ENCODE measurements at regions not wholly inside any gene's neighbourhood (a gene's known extent, or its start where the extent isn't known, plus 50 kb on each side); places are given as distances from the start of the nearest gene placed in this dataset.

GRCh38 chr11:113531575-113532451 lies 56.6 kb upstream of the DRD2 start:
- H3K27ac Mint-ChIP-seq (ENCODE audit: unreplicated experiment): no peak overlapping the region
- no peak overlapping the region for H3K9ac ChIP-seq (ENCODE audit: low read length)
- H4K20me1 ChIP-seq (ENCODE audit: insufficient read depth, low read length): no peaks in the 10 kb centered on the region
- H3K27me3 ChIP-seq (ENCODE audit: insufficient read depth, low read length): peaks cover 2% of the 10 kb centered on the region
- DNase-seq (ENCODE audit: low read depth) (no peak), FAIRE-seq (no peak)
- no peaks in the 10 kb centered on the region for H3K4me1 ChIP-seq (ENCODE audit: insufficient read depth, low read length)
- no peaks in the 10 kb centered on the region for H3K36me3 Mint-ChIP-seq (ENCODE audit: low read depth, unreplicated experiment)
- no peaks in the 10 kb centered on the region for H3K36me3 ChIP-seq (ENCODE audit: insufficient read depth, low read length)
- H3K27me3 Mint-ChIP-seq (ENCODE audit: low read depth, unreplicated experiment): peaks cover 28% of the 10 kb centered on the region
- no peaks in the 10 kb centered on the region for H3K9me3 Mint-ChIP-seq (ENCODE audit: unreplicated experiment)
- H3K4me3 Mint-ChIP-seq (ENCODE audit: unreplicated experiment): no peak overlapping the region
- H3K4me3 ChIP-seq (ENCODE audit: insufficient read depth, low read depth, low read length): no peak overlapping the region
- no peak overlapping the region for H3K4me2 ChIP-seq (ENCODE audit: low read length)
- H3K27ac ChIP-seq (ENCODE audit: low read depth, low read length): no peak overlapping the region
- TF ChIP-seq CTCF (IDR thresholded peaks at IDR 0.05; ENCODE audit: insufficient read depth, low read depth, low read length) (no peak), EZH2 (IDR thresholded peaks at IDR 0.05; ENCODE audit: insufficient read depth, low read length) (no peak)
- no peak overlapping the region for H2AFZ ChIP-seq (ENCODE audit: low read depth, low read length)
- peaks cover 12% of the 10 kb centered on the region for H3K4me1 Mint-ChIP-seq (ENCODE audit: low read depth, unreplicated experiment)
- H3K9me3 ChIP-seq (ENCODE audit: insufficient read depth, low read depth, low read length): no peaks in the 10 kb centered on the region
- H3K79me2 ChIP-seq (ENCODE audit: insufficient read depth, low read length): no peaks in the 10 kb centered on the region

- DNase-seq (ENCODE audit: low read depth) (no peak), FAIRE-seq (no peak)
- H3K4me1 Mint-ChIP-seq (ENCODE audit: low read depth, unreplicated experiment): peaks cover 12% of the 10 kb centered on the region
- no peak overlapping the region for H3K27ac Mint-ChIP-seq (ENCODE audit: unreplicated experiment)
- H3K79me2 ChIP-seq (ENCODE audit: insufficient read depth, low read length): no peaks in the 10 kb centered on the region
- H2AFZ ChIP-seq (ENCODE audit: low read depth, low read length): no peak overlapping the region
- no peaks in the 10 kb centered on the region for H3K36me3 ChIP-seq (ENCODE audit: insufficient read depth, low read length)
- no peak overlapping the region for H3K4me2 ChIP-seq (ENCODE audit: low read length)
- no peaks in the 10 kb centered on the region for H3K9me3 Mint-ChIP-seq (ENCODE audit: unreplicated experiment)
- H3K9ac ChIP-seq (ENCODE audit: low read length): no peak overlapping the region
- no peaks in the 10 kb centered on the region for H3K4me1 ChIP-seq (ENCODE audit: insufficient read depth, low read length)
- no peak overlapping the region for H3K4me3 ChIP-seq (ENCODE audit: insufficient read depth, low read depth, low read length)
- H3K27me3 ChIP-seq (ENCODE audit: insufficient read depth, low read length): no peaks in the 10 kb centered on the region
- H3K9me3 ChIP-seq (ENCODE audit: insufficient read depth, low read depth, low read length): no peaks in the 10 kb centered on the region
- H3K4me3 Mint-ChIP-seq (ENCODE audit: unreplicated experiment): no peak overlapping the region
- peaks cover 27% of the 10 kb centered on the region for H3K27me3 Mint-ChIP-seq (ENCODE audit: low read depth, unreplicated experiment)
- H4K20me1 ChIP-seq (ENCODE audit: insufficient read depth, low read length): no peaks in the 10 kb centered on the region
- H3K36me3 Mint-ChIP-seq (ENCODE audit: low read depth, unreplicated experiment): no peaks in the 10 kb centered on the region
- TF ChIP-seq CTCF (IDR thresholded peaks at IDR 0.05; ENCODE audit: insufficient read depth, low read depth, low read length) (no peak), EZH2 (IDR thresholded peaks at IDR 0.05; ENCODE audit: insufficient read depth, low read length) (no peak)
- H3K27ac ChIP-seq (ENCODE audit: low read depth, low read length): no peak overlapping the region
These were observed 55.9 kb upstream of the DRD2 start for GRCh38 chr11:113531083-113531482.

- TF ChIP-seq CTCF (IDR thresholded peaks at IDR 0.05; ENCODE audit: insufficient read depth, low read depth, low read length) (no peak), EZH2 (IDR thresholded peaks at IDR 0.05; ENCODE audit: insufficient read depth, low read length) (no peak)
- FAIRE-seq (no peak), DNase-seq (ENCODE audit: low read depth) (no peak)
- Histone ChIP-seq H3K27ac (ENCODE audit: low read depth, low read length) (no peak overlapping the region), H3K36me3 (ENCODE audit: insufficient read depth, low read length) (no peaks in the 10 kb centered on the region), H3K4me3 (ENCODE audit: insufficient read depth, low read depth, low read length) (no peak overlapping the region), H3K79me2 (ENCODE audit: insufficient read depth, low read length) (no peaks in the 10 kb centered on the region), H3K4me1 (ENCODE audit: insufficient read depth, low read length) (no peaks in the 10 kb centered on the region), H3K9me3 (ENCODE audit: insufficient read depth, low read depth, low read length) (no peaks in the 10 kb centered on the region), H4K20me1 (ENCODE audit: insufficient read depth, low read length) (no peaks in the 10 kb centered on the region), H3K27me3 (ENCODE audit: insufficient read depth, low read length) (no peaks in the 10 kb centered on the region), H2AFZ (ENCODE audit: low read depth, low read length) (no peak overlapping the region), H3K4me2 (ENCODE audit: low read length) (no peak overlapping the region), H3K9ac (ENCODE audit: low read length) (no peak overlapping the region)
- Mint-ChIP-seq H3K27ac (ENCODE audit: unreplicated experiment) (peak overlapping the region; percentile 4), H3K27me3 (ENCODE audit: low read depth, unreplicated experiment) (peaks cover 20% of the 10 kb centered on the region), H3K36me3 (ENCODE audit: low read depth, unreplicated experiment) (no peaks in the 10 kb centered on the region), H3K4me1 (ENCODE audit: low read depth, unreplicated experiment) (peaks cover 12% of the 10 kb centered on the region), H3K4me3 (ENCODE audit: unreplicated experiment) (no peak overlapping the region), H3K9me3 (ENCODE audit: unreplicated experiment) (no peaks in the 10 kb centered on the region)
These were observed 54.4 kb upstream of the DRD2 start for GRCh38 chr11:113529606-113530005.

Data from astrocyte (in vitro differentiated cells and primary cell).